ENCODE measurements at regions not wholly inside any gene's neighbourhood (a gene's known extent, or its start where the extent isn't known, plus 50 kb on each side); places are given as distances from the start of the nearest gene placed in this dataset.

DNA sequence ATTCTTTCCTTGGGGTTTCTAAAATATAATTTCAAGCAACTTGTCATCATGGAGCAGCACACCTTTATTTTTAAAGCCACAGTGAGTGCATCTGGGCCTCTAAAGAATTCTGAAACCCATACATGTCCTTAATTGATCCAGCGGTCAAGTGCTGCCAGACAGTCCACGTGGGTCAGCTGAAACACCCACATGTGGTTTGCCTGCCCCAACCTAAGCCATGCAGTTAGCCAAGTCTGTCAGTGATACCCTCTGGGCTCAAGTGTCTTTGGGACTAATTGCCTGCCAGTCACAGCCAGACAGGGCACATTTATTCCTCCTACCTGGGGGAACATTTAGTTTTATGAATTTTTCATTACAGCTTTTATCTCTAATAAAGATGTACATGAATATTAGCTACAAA is 291.4 kb upstream of the SLC30A5 start:
- TF ChIP-seq TAF1 (IDR thresholded peaks at IDR 0.05; ENCODE audit: borderline replicate concordance, insufficient read depth, low read length) (no peak), FOXP2 (optimal IDR thresholded peaks at IDR 0.05; ENCODE audit: borderline replicate concordance, extremely low read depth, extremely low read length, insufficient read depth) (no peak)
- TF ChIP-seq, protein P1, sequence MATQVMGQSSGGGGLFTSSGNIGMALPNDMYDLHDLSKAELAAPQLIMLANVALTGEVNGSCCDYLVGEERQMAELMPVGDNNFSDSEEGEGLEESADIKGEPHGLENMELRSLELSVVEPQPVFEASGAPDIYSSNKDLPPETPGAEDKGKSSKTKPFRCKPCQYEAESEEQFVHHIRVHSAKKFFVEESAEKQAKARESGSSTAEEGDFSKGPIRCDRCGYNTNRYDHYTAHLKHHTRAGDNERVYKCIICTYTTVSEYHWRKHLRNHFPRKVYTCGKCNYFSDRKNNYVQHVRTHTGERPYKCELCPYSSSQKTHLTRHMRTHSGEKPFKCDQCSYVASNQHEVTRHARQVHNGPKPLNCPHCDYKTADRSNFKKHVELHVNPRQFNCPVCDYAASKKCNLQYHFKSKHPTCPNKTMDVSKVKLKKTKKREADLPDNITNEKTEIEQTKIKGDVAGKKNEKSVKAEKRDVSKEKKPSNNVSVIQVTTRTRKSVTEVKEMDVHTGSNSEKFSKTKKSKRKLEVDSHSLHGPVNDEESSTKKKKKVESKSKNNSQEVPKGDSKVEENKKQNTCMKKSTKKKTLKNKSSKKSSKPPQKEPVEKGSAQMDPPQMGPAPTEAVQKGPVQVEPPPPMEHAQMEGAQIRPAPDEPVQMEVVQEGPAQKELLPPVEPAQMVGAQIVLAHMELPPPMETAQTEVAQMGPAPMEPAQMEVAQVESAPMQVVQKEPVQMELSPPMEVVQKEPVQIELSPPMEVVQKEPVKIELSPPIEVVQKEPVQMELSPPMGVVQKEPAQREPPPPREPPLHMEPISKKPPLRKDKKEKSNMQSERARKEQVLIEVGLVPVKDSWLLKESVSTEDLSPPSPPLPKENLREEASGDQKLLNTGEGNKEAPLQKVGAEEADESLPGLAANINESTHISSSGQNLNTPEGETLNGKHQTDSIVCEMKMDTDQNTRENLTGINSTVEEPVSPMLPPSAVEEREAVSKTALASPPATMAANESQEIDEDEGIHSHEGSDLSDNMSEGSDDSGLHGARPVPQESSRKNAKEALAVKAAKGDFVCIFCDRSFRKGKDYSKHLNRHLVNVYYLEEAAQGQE (IDR thresholded peaks at IDR 0.05; ENCODE audit: insufficient read depth in 1 of 2, low read depth in 2 of 2, low read length in 2 of 2), result no peak

DNA sequence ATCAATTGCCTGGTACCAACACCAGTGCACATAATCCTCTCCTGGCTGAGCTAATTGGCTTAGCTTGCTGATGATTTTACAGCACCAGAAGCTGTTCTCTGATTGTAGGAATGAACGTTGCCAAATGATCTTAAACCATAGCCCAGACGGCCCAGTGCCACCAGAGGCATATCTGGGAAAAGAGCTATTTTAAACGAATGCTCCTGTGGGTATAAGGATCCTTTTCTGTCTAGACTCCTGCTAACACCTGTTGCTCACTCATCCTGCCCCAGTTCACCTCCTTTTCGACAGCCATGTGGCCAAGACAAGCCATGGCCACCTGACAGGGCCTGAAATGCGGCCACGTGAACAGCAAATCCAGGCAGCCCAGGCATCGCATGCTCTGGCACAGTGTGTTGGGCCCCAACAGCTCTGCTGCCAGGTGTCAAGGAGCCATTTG is 289.9 kb upstream of the SLC30A5 start:
- TF ChIP-seq, protein P1 (IDR thresholded peaks at IDR 0.05; ENCODE audit: insufficient read depth in 1 of 2, low read depth in 2 of 2, low read length in 2 of 2), result no peak
- TF ChIP-seq FOXP2 (optimal IDR thresholded peaks at IDR 0.05; ENCODE audit: borderline replicate concordance, extremely low read depth, extremely low read length, insufficient read depth) (no peak), POLR2AphosphoS5 (IDR thresholded peaks at IDR 0.05; ENCODE audit: low read depth, low read length) (no peak), TAF1 (IDR thresholded peaks at IDR 0.05; ENCODE audit: borderline replicate concordance, insufficient read depth, low read length) (no peak), SIN3A (IDR thresholded peaks at IDR 0.05; ENCODE audit: borderline replicate concordance, insufficient read depth, low read length) (no peak)

DNA sequence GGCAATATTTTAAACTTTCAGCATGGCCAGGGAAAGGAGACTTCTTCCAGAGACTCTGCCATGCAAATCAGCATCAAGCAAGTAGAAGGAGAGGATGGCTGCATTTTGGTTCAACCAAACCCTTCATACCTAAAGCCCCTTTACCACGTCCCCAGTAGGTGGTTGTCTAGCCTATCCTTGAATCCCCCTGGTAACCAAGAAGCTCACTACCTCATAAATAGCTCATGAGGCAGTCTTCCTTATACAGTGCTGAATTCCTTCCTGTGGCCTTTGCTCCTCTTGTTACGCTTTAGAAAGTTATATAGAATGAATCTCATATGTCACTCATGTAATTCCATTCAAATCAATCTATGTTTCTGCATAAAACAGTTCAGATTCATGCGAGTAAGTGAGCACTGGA is 289.5 kb upstream of the SLC30A5 start:
- no peak for TF ChIP-seq SIN3A (IDR thresholded peaks at IDR 0.05; ENCODE audit: borderline replicate concordance, insufficient read depth, low read length)
- TF ChIP-seq, protein P1 (IDR thresholded peaks at IDR 0.05; ENCODE audit: insufficient read depth in 1 of 2, low read depth in 2 of 2, low read length in 2 of 2), result no peak
- TF ChIP-seq FOXP2 (optimal IDR thresholded peaks at IDR 0.05; ENCODE audit: borderline replicate concordance, extremely low read depth, extremely low read length, insufficient read depth), result no peak
- no peak for TF ChIP-seq POLR2AphosphoS5 (IDR thresholded peaks at IDR 0.05; ENCODE audit: low read depth, low read length)
- TF ChIP-seq TAF1 (IDR thresholded peaks at IDR 0.05; ENCODE audit: borderline replicate concordance, insufficient read depth, low read length), result no peak

DNA sequence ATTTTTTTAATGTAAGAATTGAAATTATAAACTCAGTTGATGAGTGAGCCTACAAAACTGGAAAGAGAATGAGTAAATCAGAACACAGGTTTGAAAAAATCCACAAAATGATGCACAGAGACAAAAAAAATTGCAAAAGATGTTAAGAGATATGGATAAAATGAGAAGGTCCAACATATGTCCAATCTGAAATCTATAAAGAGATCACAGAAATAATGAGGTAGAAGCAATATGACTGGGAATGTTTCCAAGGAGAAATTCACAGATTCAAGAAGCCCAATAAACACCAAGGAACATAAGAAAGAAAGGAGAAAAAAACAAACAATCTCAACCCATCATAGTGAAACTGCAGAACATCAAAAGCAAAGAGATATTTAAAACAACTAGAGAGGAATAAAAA is 288.4 kb upstream of the SLC30A5 start:
- no peak for TF ChIP-seq TAF1 (IDR thresholded peaks at IDR 0.05; ENCODE audit: borderline replicate concordance, insufficient read depth, low read length)
- TF ChIP-seq, protein P1 (IDR thresholded peaks at IDR 0.05; ENCODE audit: insufficient read depth in 1 of 2, low read depth in 2 of 2, low read length in 2 of 2), result no peak
- TF ChIP-seq SIN3A (IDR thresholded peaks at IDR 0.05; ENCODE audit: borderline replicate concordance, insufficient read depth, low read length), result no peak
- TF ChIP-seq POLR2AphosphoS5 (IDR thresholded peaks at IDR 0.05; ENCODE audit: low read depth, low read length), result no peak
- TF ChIP-seq FOXP2 (optimal IDR thresholded peaks at IDR 0.05; ENCODE audit: borderline replicate concordance, extremely low read depth, extremely low read length, insufficient read depth), result no peak

DNA sequence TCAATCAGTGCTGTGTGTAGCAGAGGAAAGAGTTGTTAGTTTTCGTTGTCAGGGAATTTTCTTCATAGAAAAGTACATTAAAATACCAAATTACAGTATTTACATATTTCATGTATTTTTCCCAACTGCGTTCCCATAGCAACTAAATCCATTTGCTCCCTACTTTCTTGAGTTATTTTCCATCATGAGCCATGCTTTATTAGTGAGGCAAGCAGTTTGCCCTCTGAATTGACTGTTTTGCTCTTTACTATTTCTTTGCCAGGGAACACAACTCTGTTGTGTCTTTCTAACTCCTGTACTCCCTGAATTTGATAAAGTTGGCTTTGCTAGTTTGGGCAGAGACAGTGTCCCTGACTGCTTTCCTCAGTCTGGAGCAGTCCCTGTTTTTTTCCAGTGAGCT is 276.2 kb upstream of the SLC30A5 start:
- TF ChIP-seq SIN3A (IDR thresholded peaks at IDR 0.05; ENCODE audit: borderline replicate concordance, insufficient read depth, low read length) (no peak), POLR2AphosphoS5 (IDR thresholded peaks at IDR 0.05; ENCODE audit: low read depth, low read length) (no peak), TAF1 (IDR thresholded peaks at IDR 0.05; ENCODE audit: borderline replicate concordance, insufficient read depth, low read length) (no peak), FOXP2 (optimal IDR thresholded peaks at IDR 0.05; ENCODE audit: borderline replicate concordance, extremely low read depth, extremely low read length, insufficient read depth) (no peak)
- TF ChIP-seq, protein P1 (IDR thresholded peaks at IDR 0.05; ENCODE audit: insufficient read depth in 1 of 2, low read depth in 2 of 2, low read length in 2 of 2), result no peak

Measured in PFSK-1 (cell line).